ENCODE measurements at regions not wholly inside any gene's neighbourhood (a gene's known extent, or its start where the extent isn't known, plus 50 kb on each side); places are given as distances from the start of the nearest gene placed in this dataset.

DNA sequence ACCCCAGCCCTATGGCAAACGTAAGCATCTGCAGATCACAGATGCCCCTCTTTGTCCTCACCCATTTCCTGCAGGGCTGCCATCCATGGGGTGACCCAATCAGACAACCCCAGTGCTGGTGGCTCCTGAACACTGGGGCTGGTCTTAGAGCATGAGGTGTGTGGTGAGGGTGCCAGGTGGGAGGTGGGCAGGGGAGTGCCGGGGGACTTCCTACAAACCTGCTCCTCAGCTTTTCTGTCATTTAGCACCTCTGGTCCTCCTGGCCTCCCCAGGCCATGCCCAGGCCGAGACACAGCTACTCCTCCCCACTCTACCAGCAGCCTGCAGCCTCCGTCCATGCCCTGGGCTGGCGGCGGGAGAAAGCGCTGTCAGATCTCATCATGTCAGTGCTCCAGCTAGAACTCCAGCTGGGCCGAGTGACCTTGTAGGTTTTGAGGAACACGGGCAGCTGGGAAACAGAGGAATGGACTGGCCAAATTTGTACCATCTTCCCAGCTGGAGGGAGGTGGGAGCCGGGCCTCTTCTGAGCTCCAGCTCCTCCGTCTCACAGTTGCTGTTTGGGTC, 157.7 kb upstream of the NECTIN1 start:
- H3K4me3 ChIP-seq (ENCODE audit: low read depth, low read length): no peak overlapping the region
- no peaks in the 10 kb centered on the region for H3K27me3 ChIP-seq (ENCODE audit: control insufficient read depth, insufficient read depth, low read length)
- H3K4me2 ChIP-seq (ENCODE audit: low read length): no peak overlapping the region
- TF ChIP-seq, protein P1, sequence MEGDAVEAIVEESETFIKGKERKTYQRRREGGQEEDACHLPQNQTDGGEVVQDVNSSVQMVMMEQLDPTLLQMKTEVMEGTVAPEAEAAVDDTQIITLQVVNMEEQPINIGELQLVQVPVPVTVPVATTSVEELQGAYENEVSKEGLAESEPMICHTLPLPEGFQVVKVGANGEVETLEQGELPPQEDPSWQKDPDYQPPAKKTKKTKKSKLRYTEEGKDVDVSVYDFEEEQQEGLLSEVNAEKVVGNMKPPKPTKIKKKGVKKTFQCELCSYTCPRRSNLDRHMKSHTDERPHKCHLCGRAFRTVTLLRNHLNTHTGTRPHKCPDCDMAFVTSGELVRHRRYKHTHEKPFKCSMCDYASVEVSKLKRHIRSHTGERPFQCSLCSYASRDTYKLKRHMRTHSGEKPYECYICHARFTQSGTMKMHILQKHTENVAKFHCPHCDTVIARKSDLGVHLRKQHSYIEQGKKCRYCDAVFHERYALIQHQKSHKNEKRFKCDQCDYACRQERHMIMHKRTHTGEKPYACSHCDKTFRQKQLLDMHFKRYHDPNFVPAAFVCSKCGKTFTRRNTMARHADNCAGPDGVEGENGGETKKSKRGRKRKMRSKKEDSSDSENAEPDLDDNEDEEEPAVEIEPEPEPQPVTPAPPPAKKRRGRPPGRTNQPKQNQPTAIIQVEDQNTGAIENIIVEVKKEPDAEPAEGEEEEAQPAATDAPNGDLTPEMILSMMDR (IDR thresholded peaks at IDR 0.05): no peak
- H2AFZ ChIP-seq: no peak overlapping the region
- no peaks in the 10 kb centered on the region for H3K36me3 ChIP-seq (ENCODE audit: control insufficient read depth, insufficient read depth, low read length)
- H3K4me1 ChIP-seq: no peaks in the 10 kb centered on the region
- no peak overlapping the region for H3K9ac ChIP-seq
- no peaks in the 10 kb centered on the region for H3K79me2 ChIP-seq
- H3K27ac ChIP-seq: no peak overlapping the region
- no peaks in the 10 kb centered on the region for H3K9me3 ChIP-seq (ENCODE audit: control insufficient read depth, low read length)

DNA sequence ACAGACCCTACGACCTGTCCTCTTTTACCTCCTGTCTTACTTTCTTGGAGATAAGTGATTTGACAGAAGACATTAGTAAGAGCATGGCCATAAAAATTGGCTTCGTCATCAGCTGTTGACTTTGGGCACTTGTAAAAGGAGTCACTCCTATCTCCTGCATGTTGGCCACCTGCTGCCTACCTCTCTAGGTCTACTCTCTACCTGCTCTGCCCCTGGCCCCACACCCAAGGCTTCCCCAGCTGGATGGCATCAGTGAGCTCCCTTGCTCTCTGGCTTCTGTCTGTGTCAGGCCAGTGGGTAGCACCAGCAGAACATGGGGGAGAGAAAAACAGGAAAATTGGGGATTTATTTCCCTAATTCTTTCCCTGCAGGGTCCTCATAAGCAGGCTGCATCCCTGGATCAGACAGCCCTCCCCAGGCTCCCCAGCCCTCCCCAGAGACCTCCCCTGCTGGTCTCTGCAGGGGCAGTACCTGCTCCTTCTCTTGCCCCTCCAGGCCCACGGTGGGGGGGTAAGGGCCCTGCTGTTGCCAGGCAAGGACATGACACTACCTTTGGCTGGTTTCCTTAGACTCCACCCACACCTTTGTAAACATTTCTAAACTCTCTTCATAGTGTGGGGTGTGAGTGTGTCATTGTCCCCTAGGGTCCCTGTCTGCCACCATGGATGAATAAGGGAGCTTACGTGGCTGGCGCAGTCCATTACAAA, 157.0 kb upstream of the NECTIN1 start:
- no peaks in the 10 kb centered on the region for H3K27me3 ChIP-seq (ENCODE audit: control insufficient read depth, insufficient read depth, low read length)
- no peaks in the 10 kb centered on the region for H3K4me1 ChIP-seq
- H3K79me2 ChIP-seq: no peaks in the 10 kb centered on the region
- TF ChIP-seq, protein P1 (IDR thresholded peaks at IDR 0.05): no peak
- no peaks in the 10 kb centered on the region for H3K9me3 ChIP-seq (ENCODE audit: control insufficient read depth, low read length)
- no peak overlapping the region for H3K9ac ChIP-seq
- no peak overlapping the region for H2AFZ ChIP-seq
- no peaks in the 10 kb centered on the region for H3K36me3 ChIP-seq (ENCODE audit: control insufficient read depth, insufficient read depth, low read length)
- H3K4me2 ChIP-seq (ENCODE audit: low read length): no peak overlapping the region
- no peak overlapping the region for H3K4me3 ChIP-seq (ENCODE audit: low read depth, low read length)
- H3K27ac ChIP-seq: no peak overlapping the region

DNA sequence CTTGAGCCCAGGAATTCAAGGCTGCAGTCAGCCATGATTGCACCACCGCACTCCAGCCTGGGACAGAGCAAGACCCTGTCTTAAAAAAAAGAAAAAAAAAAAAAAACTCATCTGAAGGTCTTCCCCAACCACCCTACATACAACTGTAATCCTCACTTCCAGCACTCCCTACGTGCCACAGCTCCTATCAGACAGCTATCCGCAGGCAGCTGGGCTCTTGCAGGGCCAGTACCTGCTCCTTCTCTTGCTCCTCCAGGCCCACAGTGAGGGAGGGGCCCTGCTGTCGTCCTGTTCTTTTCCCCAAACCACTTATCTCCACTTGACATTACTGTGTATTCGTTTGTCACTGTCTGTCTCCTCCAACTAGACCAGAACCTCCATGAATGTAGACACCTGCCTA, 156.1 kb upstream of the NECTIN1 start:
- H3K4me3 ChIP-seq (ENCODE audit: low read depth, low read length): no peak overlapping the region
- H3K27ac ChIP-seq: no peak overlapping the region
- no peaks in the 10 kb centered on the region for H3K9me3 ChIP-seq (ENCODE audit: control insufficient read depth, low read length)
- H3K79me2 ChIP-seq: no peaks in the 10 kb centered on the region
- no peaks in the 10 kb centered on the region for H3K36me3 ChIP-seq (ENCODE audit: control insufficient read depth, insufficient read depth, low read length)
- H3K4me1 ChIP-seq: no peaks in the 10 kb centered on the region
- no peak overlapping the region for H3K4me2 ChIP-seq (ENCODE audit: low read length)
- H3K27me3 ChIP-seq (ENCODE audit: control insufficient read depth, insufficient read depth, low read length): no peaks in the 10 kb centered on the region
- H3K9ac ChIP-seq: no peak overlapping the region
- TF ChIP-seq, protein P1 (IDR thresholded peaks at IDR 0.05): no peak
- no peak overlapping the region for H2AFZ ChIP-seq

DNA sequence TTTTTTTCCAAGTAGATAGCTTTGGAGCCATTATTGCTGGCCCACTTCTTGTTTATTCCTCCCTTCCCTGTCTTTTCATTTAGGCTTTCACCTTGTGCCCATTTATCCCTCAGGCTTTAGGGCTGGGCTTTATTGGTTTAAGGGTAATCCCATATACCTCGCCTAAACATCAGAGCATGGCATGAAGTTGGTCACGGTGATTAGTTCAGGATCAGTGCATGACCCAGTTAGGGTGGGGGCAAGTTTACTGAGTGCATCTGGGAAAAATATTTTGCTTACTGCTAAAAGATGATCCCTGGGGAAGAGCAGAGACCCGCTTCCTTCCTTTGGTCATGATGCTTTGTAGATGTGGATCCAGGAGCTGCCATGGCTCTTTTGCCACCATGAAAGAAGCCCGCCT, 153.3 kb upstream of the NECTIN1 start:
- no peak overlapping the region for H3K4me2 ChIP-seq (ENCODE audit: low read length)
- H3K36me3 ChIP-seq (ENCODE audit: control insufficient read depth, insufficient read depth, low read length): no peaks in the 10 kb centered on the region
- TF ChIP-seq, protein P1 (IDR thresholded peaks at IDR 0.05): no peak
- H3K27ac ChIP-seq: no peak overlapping the region
- H2AFZ ChIP-seq: no peak overlapping the region
- no peak overlapping the region for H3K9ac ChIP-seq
- H3K4me3 ChIP-seq (ENCODE audit: low read depth, low read length): no peak overlapping the region
- H3K27me3 ChIP-seq (ENCODE audit: control insufficient read depth, insufficient read depth, low read length): no peaks in the 10 kb centered on the region
- no peaks in the 10 kb centered on the region for H3K79me2 ChIP-seq
- no peaks in the 10 kb centered on the region for H3K4me1 ChIP-seq
- no peaks in the 10 kb centered on the region for H3K9me3 ChIP-seq (ENCODE audit: control insufficient read depth, low read length)

DNA sequence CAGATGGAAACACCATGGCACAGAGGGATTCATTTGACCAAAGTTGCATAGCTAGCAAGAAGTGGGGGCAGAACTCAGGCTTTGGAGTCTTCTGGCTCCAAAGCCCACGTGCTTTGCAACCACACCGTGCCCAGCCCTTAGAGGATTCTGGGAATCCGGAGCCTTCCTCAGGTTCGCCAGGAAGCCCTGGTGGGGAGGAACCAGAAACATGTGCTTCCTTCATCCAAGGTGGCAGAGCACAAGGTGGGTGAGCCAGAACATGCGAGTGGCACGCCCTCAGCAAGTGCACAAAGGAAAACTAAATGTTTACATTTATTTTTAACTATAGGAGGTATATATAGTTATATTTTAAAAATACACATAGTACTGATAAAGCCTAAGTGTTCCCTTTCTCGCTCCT, 151.9 kb upstream of the NECTIN1 start:
- H3K4me2 ChIP-seq (ENCODE audit: low read length): no peak overlapping the region
- H3K4me3 ChIP-seq (ENCODE audit: low read depth, low read length): no peak overlapping the region
- H3K4me1 ChIP-seq: no peaks in the 10 kb centered on the region
- TF ChIP-seq, protein P1 (IDR thresholded peaks at IDR 0.05): no peak
- no peak overlapping the region for H3K9ac ChIP-seq
- no peaks in the 10 kb centered on the region for H3K79me2 ChIP-seq
- no peaks in the 10 kb centered on the region for H3K9me3 ChIP-seq (ENCODE audit: control insufficient read depth, low read length)
- no peak overlapping the region for H2AFZ ChIP-seq
- no peak overlapping the region for H3K27ac ChIP-seq
- no peaks in the 10 kb centered on the region for H3K36me3 ChIP-seq (ENCODE audit: control insufficient read depth, insufficient read depth, low read length)
- no peaks in the 10 kb centered on the region for H3K27me3 ChIP-seq (ENCODE audit: control insufficient read depth, insufficient read depth, low read length)

Measured in parathyroid adenoma (tissue), 2 donors.